ENCODE measurements at regions not wholly inside any gene's neighbourhood (a gene's known extent, or its start where the extent isn't known, plus 50 kb on each side); places are given as distances from the start of the nearest gene placed in this dataset.

GRCh38 chr5:145111420-145111819, 723.7 kb downstream of the PRELID2 start:
- no peak for DNase-seq (ENCODE audit: low read depth in 2 of 2)

- DNase-seq (ENCODE audit: low read depth in 2 of 2), result no peak
Observed at GRCh38 chr5:145110834-145111233, 724.3 kb downstream of the PRELID2 start.

GRCh38 chr5:145110181-145110580, 725.0 kb downstream of the PRELID2 start:
- DNase-seq (ENCODE audit: low read depth in 2 of 2), result no peak

GRCh38 chr5:145105384-145105783, 729.8 kb downstream of the PRELID2 start:
- no peak for DNase-seq (ENCODE audit: low read depth in 2 of 2)

- no peak for DNase-seq (ENCODE audit: low read depth in 2 of 2)
Observed at GRCh38 chr5:145104106-145104505, 731.0 kb downstream of the PRELID2 start.

GRCh38 chr5:145101246-145101645, 733.9 kb downstream of the PRELID2 start:
- DNase-seq (ENCODE audit: low read depth in 2 of 2), result no peak

GRCh38 chr5:145090115-145090514, 745.0 kb downstream of the PRELID2 start:
- no peak for DNase-seq (ENCODE audit: low read depth in 2 of 2)

GRCh38 chr5:145084834-145085233, 750.3 kb downstream of the PRELID2 start:
- no peak for DNase-seq (ENCODE audit: low read depth in 2 of 2)

- DNase-seq (ENCODE audit: low read depth in 2 of 2), result no peak
Observed at GRCh38 chr5:145077028-145077427, 758.1 kb downstream of the PRELID2 start.

GRCh38 chr5:145076040-145076439, 759.1 kb downstream of the PRELID2 start:
- no peak for DNase-seq (ENCODE audit: low read depth in 2 of 2)

- DNase-seq (ENCODE audit: low read depth in 2 of 2), result no peak
Observed at GRCh38 chr5:145072889-145073288, 762.3 kb downstream of the PRELID2 start.

GRCh38 chr5:145068721-145069120, 766.4 kb downstream of the PRELID2 start:
- DNase-seq (ENCODE audit: low read depth in 2 of 2), result no peak

GRCh38 chr5:145062280-145063062, 772.7 kb downstream of the PRELID2 start:
- no peak for DNase-seq (ENCODE audit: low read depth in 2 of 2)

GRCh38 chr5:145056800-145057199, 778.3 kb downstream of the PRELID2 start:
- no peak for DNase-seq (ENCODE audit: low read depth in 2 of 2)

- DNase-seq (ENCODE audit: low read depth in 2 of 2), result no peak
Observed at GRCh38 chr5:145050181-145050580, 785.0 kb downstream of the PRELID2 start.

- DNase-seq (ENCODE audit: low read depth in 2 of 2), result no peak
Observed at GRCh38 chr5:145044970-145045369, 790.2 kb downstream of the PRELID2 start.

- DNase-seq (ENCODE audit: low read depth in 2 of 2), result no peak
Observed at GRCh38 chr5:145028626-145029025, 806.5 kb downstream of the PRELID2 start.

- DNase-seq (ENCODE audit: low read depth in 2 of 2), result no peak
Observed at GRCh38 chr5:145027286-145027685, 807.9 kb downstream of the PRELID2 start.

- no peak for DNase-seq (ENCODE audit: low read depth in 2 of 2)
Observed at GRCh38 chr5:145025775-145026174, 809.4 kb downstream of the PRELID2 start.

- DNase-seq (ENCODE audit: low read depth in 2 of 2), result no peak
Observed at GRCh38 chr5:145015146-145015545, 820.0 kb downstream of the PRELID2 start.

- no peak for DNase-seq (ENCODE audit: low read depth in 2 of 2)
Observed at GRCh38 chr5:145014109-145014508, 821.0 kb downstream of the PRELID2 start.

GRCh38 chr5:145010834-145011233, 824.3 kb downstream of the PRELID2 start:
- no peak for DNase-seq (ENCODE audit: low read depth in 2 of 2)

GRCh38 chr5:145008876-145009530, 826.1 kb downstream of the PRELID2 start:
- no peak for DNase-seq (ENCODE audit: low read depth in 2 of 2)
